Kidney epithelial cell (primary cell): ENCODE measurements at regions not wholly inside any gene's neighbourhood (a gene's known extent, or its start where the extent isn't known, plus 50 kb on each side); places are given as distances from the start of the nearest gene placed in this dataset.

Experiments
- DNase-seq: peaks from one replicate; pipeline ENCODE4 v3.0.0-alpha.2; 2010; ENCODE audit warnings: low read depth
- H3K27me3 ChIP-seq: 2 replicates; pipeline ENCODE4 v1.6.0; 2011; ENCODE audit warnings: low read length; ENCODE audit not compliant: control insufficient read depth, insufficient read depth
- H3K36me3 ChIP-seq: 2 replicates; pipeline ENCODE4 v1.5.1; 2011; ENCODE audit warnings: low read length; ENCODE audit not compliant: control insufficient read depth, insufficient read depth
- H3K4me3 ChIP-seq: 2 replicates; pipeline ENCODE4 v1.5.1; 2011; ENCODE audit warnings: low read depth, mild to moderate bottlenecking, control low read depth, low read length
- CTCF ChIP-seq: IDR thresholded peaks from 2 replicates; pipeline ENCODE4 v1.5.1; 2011; ENCODE audit warnings: mild to moderate bottlenecking, moderate library complexity, low read length, control low read depth, inconsistent platforms; ENCODE audit not compliant: insufficient read depth, poor library complexity, severe bottlenecking

- H3K36me3 ChIP-seq, result no peaks in the 10 kb centered on the region
- H3K4me3 ChIP-seq, result no peak overlapping the region
- H3K27me3 ChIP-seq, result no peaks in the 10 kb centered on the region
- TF ChIP-seq CTCF, result no peak
- DNase-seq, result no peak
Observed at GRCh38 chr11:106218106-106218505, 140.6 kb downstream of the AASDHPPT start.

GRCh38 chr11:106222626-106223025 lies 145.2 kb downstream of the AASDHPPT start:
- no peak for DNase-seq
- Histone ChIP-seq H3K27me3 (no peaks in the 10 kb centered on the region), H3K36me3 (no peaks in the 10 kb centered on the region), H3K4me3 (no peak overlapping the region)
- no peak for TF ChIP-seq CTCF

- TF ChIP-seq CTCF, result no peak
- Histone ChIP-seq H3K36me3 (no peaks in the 10 kb centered on the region), H3K27me3 (no peaks in the 10 kb centered on the region), H3K4me3 (no peak overlapping the region)
- DNase-seq, result no peak
Observed at GRCh38 chr11:106224172-106224571, 146.7 kb downstream of the AASDHPPT start.

GRCh38 chr11:106228996-106229395 lies 151.5 kb downstream of the AASDHPPT start:
- H3K27me3 ChIP-seq, result no peaks in the 10 kb centered on the region
- no peak for DNase-seq
- no peak for TF ChIP-seq CTCF
- no peaks in the 10 kb centered on the region for H3K36me3 ChIP-seq
- no peak overlapping the region for H3K4me3 ChIP-seq

- no peak overlapping the region for H3K4me3 ChIP-seq
- no peak for TF ChIP-seq CTCF
- no peak for DNase-seq
- H3K36me3 ChIP-seq, result no peaks in the 10 kb centered on the region
- no peaks in the 10 kb centered on the region for H3K27me3 ChIP-seq
Observed at GRCh38 chr11:106231591-106231990, 154.1 kb downstream of the AASDHPPT start.

GRCh38 chr11:106233191-106233590 lies 155.7 kb downstream of the AASDHPPT start:
- Histone ChIP-seq H3K27me3 (no peaks in the 10 kb centered on the region), H3K4me3 (no peak overlapping the region), H3K36me3 (no peaks in the 10 kb centered on the region)
- DNase-seq, result no peak
- TF ChIP-seq CTCF, result no peak
